GM18517 (cell line): ENCODE measurements at regions not wholly inside any gene's neighbourhood (a gene's known extent, or its start where the extent isn't known, plus 50 kb on each side); places are given as distances from the start of the nearest gene placed in this dataset.

ENCODE experiments used
- ATAC-seq: cut with Tn5 transposase; IDR thresholded peaks from one replicate; pipeline ENCODE4 v1.9.1; 2021; ENCODE audit warnings: mild to moderate bottlenecking, moderate library complexity; ENCODE audit not compliant: unreplicated experiment

GRCh38 chr3:180282386-180282785, 245.6 kb upstream of the PEX5L start:
- ATAC-seq: no peak

DNA sequence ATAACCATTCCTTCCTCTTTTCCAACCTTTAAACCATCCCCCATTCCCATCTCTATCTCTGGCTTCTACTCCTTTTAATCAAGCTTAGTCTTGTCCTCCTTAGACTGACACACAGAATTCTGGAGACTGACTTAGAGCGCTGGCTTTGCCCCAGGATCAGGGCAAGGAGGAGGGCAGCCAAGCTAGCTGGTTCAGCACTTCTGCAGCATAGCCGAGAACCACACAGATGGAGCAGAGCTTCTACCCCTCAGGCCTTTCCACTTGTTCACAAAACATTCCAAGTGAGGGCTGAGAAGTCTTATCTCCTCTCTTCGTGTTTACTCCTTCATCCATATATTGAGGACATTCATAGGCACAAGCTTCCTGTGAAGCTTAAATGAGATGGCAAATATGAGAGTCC, 246.5 kb upstream of the PEX5L start:
- ATAC-seq: no peak

DNA sequence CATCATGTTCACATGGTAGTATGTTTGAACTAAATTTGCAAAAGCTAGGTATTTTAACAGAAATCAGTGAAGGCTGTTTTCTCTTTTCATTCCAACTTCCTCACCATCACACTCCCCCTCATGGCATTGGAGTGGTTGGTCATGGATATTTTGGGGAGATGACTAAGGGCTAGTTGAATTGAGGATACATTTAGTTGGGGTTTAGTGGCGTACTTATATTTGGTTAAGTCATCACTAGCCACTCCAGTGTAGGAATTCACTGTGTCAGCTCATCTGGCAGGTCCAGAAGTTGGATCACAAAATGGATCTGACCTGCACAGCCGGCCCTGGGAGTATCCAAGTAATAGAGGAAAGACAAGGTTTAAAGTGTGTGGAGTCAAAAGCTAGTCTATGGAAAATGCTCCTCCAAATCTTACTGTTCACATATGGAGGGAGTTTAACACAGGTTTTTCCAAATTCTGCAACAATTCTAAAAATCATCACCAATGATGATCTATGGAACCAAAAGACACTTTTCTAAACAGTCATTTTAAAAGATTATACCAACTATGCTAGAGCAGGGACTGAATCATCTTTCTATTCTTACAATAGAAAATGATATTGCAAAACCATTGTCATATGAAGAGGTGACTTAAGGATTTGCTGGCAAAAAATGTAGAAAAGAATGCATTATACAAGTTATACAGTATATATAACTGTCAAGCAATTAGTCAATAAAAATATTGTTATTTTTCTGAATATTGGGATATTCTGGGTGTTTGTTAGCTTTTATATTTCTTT, 247.8 kb upstream of the PEX5L start:
- no peak for ATAC-seq

DNA sequence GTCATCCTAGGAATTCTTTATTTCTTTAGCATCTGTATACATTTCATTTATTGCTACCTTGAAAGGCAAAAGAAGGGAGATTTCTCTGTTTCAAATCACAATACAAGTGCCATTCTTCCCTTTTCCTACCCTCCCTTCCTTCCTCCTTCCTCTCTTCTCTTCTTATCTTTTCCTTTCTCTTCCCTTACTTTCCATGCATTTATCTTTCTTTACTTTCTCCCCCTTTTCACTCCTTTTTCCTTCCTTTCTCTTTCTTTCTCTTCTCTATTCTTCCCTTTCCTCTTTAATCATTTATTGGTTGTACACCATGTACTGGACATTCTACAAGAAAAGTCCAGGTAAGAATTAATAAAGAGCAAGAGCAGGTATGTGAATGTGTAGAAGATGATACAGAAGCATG, 251.0 kb upstream of the PEX5L start:
- no peak for ATAC-seq

DNA sequence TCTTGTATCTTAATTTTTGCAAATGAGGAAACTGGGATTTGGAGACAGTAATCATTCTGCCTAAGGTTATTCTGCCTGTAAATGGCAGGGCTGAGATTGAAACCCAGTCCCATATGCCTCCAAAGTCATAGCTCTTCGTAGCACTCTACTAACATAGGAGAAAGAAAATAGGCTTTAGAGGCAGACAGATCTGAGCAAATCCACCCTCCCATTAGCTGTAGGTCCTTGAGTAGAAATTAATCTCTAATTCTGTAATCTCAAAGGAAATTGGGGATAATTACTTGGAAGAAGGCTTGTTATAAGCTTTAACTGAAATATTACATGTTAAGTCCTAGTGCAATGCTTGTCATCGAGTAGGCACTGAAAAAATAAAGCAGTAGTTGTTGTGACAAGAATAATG, 252.1 kb upstream of the PEX5L start:
- no peak for ATAC-seq

- no peak for ATAC-seq
Observed at GRCh38 chr3:180290300-180290699, 253.6 kb upstream of the PEX5L start.

DNA sequence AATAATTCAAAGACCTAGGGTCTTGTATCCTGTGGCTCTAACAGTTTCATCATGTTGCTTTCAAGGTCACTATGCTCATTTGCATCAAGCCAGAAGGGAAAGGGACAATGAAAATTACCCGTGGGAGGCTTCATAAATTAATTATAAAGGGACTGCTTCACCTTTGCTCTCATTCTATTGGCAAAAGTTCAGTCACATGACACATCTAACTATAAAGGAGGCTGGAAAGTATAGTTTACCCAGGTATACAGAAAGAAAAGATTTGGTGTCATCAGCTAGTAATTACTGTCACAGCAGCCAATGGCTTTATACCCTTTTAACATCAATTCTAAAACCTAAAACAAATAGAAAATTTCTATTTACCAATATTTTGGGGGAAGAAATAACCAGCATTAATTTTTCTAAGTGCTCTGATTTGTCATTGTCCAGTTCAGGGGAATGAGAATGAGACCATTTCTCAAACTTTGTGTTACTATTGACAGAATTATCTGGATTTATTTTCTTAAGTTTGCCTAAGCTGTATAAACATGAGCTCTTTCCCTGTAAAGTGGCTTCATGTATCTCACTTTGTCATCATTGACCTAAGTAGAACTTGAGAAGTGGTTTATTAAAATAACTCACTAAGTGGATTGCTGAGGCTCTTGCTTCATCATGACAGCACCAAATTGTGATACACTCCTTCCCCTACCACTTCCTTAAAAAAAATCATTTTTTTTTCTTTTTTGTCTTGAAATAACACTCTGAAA, 257.7 kb upstream of the PEX5L start:
- ATAC-seq: no peak

DNA sequence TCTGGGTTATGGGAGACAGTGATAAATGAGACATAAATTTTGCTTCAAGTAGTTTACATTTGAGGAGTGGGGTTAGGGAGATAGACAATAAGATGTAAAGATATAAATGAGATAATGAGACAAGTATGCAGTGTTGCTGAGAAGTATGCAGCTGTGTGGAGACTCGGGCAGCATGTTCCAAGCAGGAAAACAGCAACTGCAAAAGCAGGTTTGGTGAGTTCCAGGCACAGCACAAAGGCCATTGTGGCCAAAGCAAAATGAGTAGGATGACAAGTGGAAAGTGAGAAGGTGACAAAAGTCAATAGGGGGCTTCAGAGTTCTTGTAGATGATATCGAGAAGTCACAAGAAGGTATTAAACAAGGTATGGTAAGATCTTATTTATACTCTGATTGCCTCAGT, 259.1 kb upstream of the PEX5L start:
- no peak for ATAC-seq

DNA sequence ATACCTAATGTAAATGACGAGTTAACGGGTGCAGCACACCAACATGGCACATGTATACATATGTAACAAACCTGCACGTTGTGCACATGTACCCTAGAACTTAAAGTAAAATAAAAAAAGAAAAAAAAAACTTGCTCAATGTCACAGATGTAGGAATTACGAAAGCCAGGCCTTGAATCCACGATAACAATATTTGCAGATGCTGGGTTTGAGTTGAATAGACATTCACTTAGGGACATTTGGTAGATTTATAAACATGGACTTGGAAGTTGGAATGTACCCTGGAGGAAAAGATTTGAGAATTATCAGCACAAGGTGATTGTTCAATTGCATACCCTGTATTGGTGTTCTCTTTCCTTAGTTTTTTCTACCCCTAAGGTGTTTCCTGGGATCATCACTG, 260.2 kb upstream of the PEX5L start:
- no peak for ATAC-seq

- ATAC-seq: no peak
Observed at GRCh38 chr3:180306155-180306554, 269.4 kb upstream of the PEX5L start.

- ATAC-seq: no peak
Observed at GRCh38 chr3:180306691-180307090, 270.0 kb upstream of the PEX5L start.

DNA sequence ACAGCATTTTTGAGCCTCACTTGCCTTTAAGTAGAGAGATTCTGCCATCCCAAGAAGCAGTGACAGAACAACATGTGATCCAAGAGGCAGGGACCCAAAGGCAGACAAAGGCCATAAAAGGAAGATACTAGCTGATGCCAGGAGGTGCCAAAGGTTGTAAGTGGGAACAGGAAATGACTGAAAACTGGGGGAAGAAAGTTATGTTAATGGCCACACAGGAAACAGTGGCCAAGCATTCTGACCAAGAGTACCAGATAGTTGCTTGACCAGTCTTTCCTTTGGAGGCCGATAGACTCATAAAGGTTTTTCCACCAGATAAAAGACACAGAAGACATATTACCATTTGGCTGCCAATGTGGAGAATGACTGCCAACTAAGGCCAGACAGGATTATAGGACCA, 274.5 kb upstream of the PEX5L start:
- no peak for ATAC-seq

- no peak for ATAC-seq
Observed at GRCh38 chr3:180316321-180316720, 279.6 kb upstream of the PEX5L start.

DNA sequence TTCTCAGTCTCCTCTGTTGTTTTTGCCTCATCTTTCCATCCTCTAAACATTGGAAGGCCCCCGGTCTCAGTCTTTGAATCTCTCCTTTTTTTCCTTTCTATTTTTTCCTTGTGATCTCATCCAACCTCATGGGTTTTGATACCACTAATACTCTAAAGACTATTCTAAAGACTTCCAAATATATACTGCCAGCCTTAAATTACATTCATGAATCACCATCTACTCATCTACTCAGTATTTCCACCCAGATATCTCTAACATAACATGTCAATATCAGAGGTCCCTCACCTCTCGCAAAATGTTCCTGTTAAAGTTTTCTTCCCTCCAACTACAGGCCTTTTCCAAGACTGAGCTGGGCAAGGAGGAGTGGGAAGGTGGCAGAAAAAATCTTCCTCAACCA, 282.5 kb upstream of the TTC14 start:
- ATAC-seq: no peak

GRCh38 chr3:180320631-180321030, 281.3 kb upstream of the TTC14 start:
- no peak for ATAC-seq

DNA sequence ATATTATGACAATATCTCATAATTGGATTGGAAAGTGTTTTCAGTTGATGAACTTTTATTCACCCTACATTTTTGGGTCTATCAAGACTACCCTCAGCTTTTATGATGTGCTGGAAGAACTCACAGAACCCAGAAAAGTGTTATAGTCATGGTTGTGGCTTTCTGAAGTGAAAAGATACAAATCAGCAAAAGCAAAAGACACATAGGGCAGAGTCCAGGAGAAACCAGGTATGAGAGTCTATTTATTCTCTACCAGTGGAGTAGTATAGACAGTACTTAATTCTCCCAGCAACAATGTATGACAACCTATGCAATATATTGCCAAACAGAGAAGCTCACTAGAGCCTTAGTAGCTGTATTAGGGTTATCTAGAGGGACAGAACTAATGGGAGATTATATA, 280.4 kb upstream of the TTC14 start:
- no peak for ATAC-seq

DNA sequence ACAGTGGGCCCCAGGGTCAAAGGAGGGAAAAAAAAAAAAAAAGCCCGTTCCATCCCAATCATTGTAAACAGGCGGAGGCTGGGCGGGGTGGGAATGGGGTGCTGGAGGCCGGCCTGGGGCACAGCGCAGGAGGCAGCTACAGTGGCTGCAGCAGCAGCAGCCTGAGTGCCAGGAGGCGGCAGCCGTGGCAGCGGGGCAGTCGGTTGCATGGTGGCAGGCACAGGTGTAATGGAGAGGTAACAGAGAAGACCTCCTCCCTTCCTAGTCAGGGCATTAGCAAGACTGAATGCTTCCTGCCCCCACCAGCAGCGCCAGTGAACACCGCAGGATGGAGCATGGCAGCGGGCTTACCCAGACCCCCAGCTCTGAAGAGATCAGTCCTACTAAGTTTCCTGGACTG, 279.1 kb upstream of the TTC14 start:
- no peak for ATAC-seq

GRCh38 chr3:180324791-180325190, 277.2 kb upstream of the TTC14 start:
- ATAC-seq: no peak

- no peak for ATAC-seq
Observed at GRCh38 chr3:180325533-180325932, 276.4 kb upstream of the TTC14 start.

- no peak for ATAC-seq
Observed at GRCh38 chr3:180325958-180326357, 276.0 kb upstream of the TTC14 start.

GRCh38 chr3:180329187-180329586, 272.8 kb upstream of the TTC14 start:
- ATAC-seq: peak; percentile 68

DNA sequence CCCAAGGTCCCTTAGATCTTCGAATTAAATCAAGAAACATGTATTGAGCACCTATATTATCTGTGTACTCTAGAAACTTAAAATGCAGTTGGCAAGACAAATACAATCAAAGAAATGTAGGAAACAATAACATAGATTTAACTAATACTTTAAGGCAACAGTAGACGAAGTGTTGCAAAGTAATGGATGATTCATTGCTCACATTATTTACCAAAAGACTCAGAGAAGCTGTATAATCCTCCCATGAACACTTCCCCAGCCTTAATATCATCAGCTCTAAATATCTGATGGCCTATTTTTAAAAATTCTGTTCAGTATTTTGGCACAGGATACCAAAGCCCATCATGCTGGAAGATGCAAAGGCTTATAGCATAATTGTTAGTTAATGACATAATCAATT, 272.1 kb upstream of the TTC14 start:
- no peak for ATAC-seq

GRCh38 chr3:180330440-180330839, 271.5 kb upstream of the TTC14 start:
- no peak for ATAC-seq
